Cardiac muscle cell (in vitro differentiated cells and primary cell): ENCODE measurements at regions not wholly inside any gene's neighbourhood (a gene's known extent, or its start where the extent isn't known, plus 50 kb on each side); places are given as distances from the start of the nearest gene placed in this dataset.
"Not testable (repeated sequence)": the region's sequence is repeated elsewhere in the genome, so short reads cannot be mapped to it uniquely, and the experiment has no call there.

ENCODE experiments used
- DNase-seq, 2 donors: peaks; one replicate each; pipeline versions ENCODE4 v3.0.0 to v3.0.0-alpha.2; 2010 to 2017; ENCODE audit warnings: low read depth in 1 of 2, low spot score in 1 of 2
- H3K27ac ChIP-seq: fragments of 200-600 bp; sonication (generic); 2 replicates; pipeline ENCODE4 v1.5.1; 2016
- H3K27me3 ChIP-seq: fragments of 200-600 bp; sonication (generic); 2 replicates; pipeline ENCODE4 v1.6.0; 2016; ENCODE audit warnings: control low read depth
- H3K36me3 ChIP-seq: fragments of 200-600 bp; sonication (generic); 2 replicates; pipeline ENCODE4 v1.5.1; 2016; ENCODE audit warnings: control low read depth
- H3K4me1 ChIP-seq: fragments of 200-600 bp; sonication (generic); 2 replicates; pipeline ENCODE4 v1.8.1; 2017; ENCODE audit warnings: low read depth, mild to moderate bottlenecking, mixed run types
- H3K4me3 ChIP-seq: fragments of 200-600 bp; sonication (generic); 2 replicates; pipeline ENCODE4 v1.5.1; 2016; ENCODE audit warnings: mild to moderate bottlenecking
- H3K9me3 ChIP-seq: fragments of 200-600 bp; sonication (generic); 2 replicates; pipeline ENCODE4 v1.5.1; 2017; ENCODE audit warnings: low read depth, mild to moderate bottlenecking, control low read depth
- TF ChIP-seq, protein P1 (sequence below): IDR thresholded peaks from 2 replicates; pipeline ENCODE4 v1.5.1; 2012; ENCODE audit warnings: low read depth, mild to moderate bottlenecking, low read length

DNA sequence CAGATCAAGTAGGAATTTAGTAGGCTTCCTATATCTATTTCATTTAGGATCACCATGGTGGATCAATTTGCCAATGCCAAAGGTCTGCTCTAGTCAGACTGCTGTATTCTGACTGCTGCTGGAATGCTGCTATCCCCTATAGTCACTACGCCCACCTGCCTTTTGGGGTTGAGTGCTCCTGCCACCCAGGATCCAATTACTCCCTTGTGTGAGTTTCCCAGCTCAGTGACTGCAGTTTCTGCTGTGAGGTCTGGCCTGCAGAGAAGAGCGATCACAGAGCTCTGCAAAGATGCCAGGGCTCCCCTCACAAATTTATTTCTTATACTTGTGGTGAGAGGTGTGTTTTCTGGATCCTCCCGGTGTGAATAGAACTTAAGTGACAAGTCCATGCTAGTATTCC lies 88.1 kb upstream of the FOXI2 start:
- TF ChIP-seq, protein P1, sequence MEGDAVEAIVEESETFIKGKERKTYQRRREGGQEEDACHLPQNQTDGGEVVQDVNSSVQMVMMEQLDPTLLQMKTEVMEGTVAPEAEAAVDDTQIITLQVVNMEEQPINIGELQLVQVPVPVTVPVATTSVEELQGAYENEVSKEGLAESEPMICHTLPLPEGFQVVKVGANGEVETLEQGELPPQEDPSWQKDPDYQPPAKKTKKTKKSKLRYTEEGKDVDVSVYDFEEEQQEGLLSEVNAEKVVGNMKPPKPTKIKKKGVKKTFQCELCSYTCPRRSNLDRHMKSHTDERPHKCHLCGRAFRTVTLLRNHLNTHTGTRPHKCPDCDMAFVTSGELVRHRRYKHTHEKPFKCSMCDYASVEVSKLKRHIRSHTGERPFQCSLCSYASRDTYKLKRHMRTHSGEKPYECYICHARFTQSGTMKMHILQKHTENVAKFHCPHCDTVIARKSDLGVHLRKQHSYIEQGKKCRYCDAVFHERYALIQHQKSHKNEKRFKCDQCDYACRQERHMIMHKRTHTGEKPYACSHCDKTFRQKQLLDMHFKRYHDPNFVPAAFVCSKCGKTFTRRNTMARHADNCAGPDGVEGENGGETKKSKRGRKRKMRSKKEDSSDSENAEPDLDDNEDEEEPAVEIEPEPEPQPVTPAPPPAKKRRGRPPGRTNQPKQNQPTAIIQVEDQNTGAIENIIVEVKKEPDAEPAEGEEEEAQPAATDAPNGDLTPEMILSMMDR, result no peak
- no peaks in the 10 kb centered on the region for H3K4me1 ChIP-seq
- no peaks in the 10 kb centered on the region for H3K27me3 ChIP-seq
- no peak for DNase-seq
- H3K27ac ChIP-seq, result no peak overlapping the region
- no peaks in the 10 kb centered on the region for H3K36me3 ChIP-seq
- H3K9me3 ChIP-seq, result no peaks in the 10 kb centered on the region
- no peak overlapping the region for H3K4me3 ChIP-seq

DNA sequence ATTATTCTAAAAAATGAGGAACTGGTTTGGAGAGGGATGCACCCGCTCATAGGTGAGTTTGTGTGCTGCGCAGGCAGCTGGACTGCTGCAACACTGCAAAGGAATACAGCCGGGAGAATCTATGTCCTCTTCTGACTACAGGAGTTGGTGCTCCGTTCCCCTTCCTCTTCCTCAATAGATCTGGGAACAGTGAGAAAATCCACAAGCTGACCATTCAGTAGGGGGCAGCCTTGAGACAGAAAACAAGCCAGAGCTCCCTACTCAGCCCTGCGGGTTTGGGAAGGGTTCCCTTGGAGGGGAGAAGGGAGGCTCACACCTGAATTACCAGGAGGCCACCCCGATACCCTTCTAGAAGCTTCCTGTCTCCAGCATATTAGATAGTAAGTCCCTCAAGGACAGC lies 87.3 kb upstream of the FOXI2 start:
- H3K36me3 ChIP-seq, result no peaks in the 10 kb centered on the region
- H3K27ac ChIP-seq, result no peak overlapping the region
- no peaks in the 10 kb centered on the region for H3K9me3 ChIP-seq
- H3K4me1 ChIP-seq, result no peaks in the 10 kb centered on the region
- H3K27me3 ChIP-seq, result no peaks in the 10 kb centered on the region
- TF ChIP-seq, protein P1, result no peak
- DNase-seq, result peak in 1 of 2 donors; percentile 11
- H3K4me3 ChIP-seq, result no peak overlapping the region

DNA sequence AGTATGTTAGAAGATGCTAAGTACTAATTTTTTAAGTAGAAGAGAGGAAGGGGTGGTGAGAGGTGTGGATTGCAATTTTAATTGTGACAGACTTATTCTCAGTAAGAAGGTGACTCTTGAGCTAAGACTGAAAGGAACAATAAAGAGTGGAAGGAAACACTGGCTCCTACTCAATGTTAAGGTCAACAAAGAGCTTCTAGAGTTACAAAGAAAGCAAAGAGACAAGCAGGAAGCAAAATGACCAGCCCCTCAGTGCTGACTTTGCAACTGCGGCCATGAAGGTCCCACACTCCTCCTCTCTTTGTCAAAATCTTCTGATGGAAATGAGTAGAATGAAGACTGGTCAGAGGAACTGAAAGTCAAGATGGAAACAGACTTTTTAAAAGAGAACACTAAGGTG lies 79.9 kb upstream of the FOXI2 start:
- no peak overlapping the region for H3K27ac ChIP-seq
- no peaks in the 10 kb centered on the region for H3K4me1 ChIP-seq
- TF ChIP-seq, protein P1, result no peak

DNA sequence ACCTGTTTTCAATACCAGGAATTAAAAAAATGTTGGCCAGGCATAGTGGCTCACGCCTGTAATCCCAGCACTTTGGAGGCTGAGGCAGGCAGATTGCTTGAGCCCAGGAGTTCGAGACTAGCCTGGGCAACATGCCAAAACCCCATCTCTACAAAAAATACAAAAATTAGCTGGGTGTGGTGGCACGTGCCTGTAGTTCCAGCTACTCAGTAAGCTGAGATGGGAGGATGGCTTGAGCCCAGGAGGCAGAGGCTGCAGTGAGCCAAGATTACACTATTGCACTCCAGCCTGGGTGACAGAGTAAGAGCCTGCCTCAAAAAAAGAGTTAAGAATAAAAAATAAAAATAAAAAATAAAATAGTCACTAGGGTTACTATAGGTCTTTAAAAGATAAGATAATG lies 60.6 kb upstream of the FOXI2 start:
- H3K4me1 ChIP-seq, H3K27me3 ChIP-seq, H3K27ac ChIP-seq, H3K4me3 ChIP-seq, DNase-seq, H3K9me3 ChIP-seq, H3K36me3 ChIP-seq: not testable (repeated sequence)

More for the DNA sequence above, 79.9 kb upstream of the FOXI2 start:
- no peaks in the 10 kb centered on the region for H3K9me3 ChIP-seq
- no peaks in the 10 kb centered on the region for H3K27me3 ChIP-seq
- no peak overlapping the region for H3K4me3 ChIP-seq
- no peaks in the 10 kb centered on the region for H3K36me3 ChIP-seq
- DNase-seq, result no peak

DNA sequence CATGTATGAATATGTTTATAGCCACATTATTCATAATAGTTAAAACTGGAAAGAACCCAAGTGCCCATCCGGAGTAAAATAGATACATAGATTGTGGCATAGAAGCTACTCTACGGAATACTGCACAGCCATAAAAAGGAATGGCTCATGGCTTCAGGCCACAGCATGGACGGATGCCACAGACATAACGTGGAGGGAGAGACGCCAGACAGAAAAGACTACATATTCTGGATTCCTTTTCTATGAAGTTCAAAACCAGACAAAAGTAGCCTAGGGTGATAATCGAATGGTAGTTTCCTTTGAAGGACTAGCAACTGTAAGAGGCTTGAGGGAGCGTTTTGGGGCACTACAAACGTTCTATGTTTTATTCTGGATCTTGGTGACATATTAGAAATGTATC lies 58.9 kb upstream of the FOXI2 start:
- Histone ChIP-seq H3K27ac (no peak overlapping the region), H3K36me3 (no peaks in the 10 kb centered on the region), H3K27me3 (peaks cover 6% of the 10 kb centered on the region), H3K4me1 (no peaks in the 10 kb centered on the region), H3K9me3 (no peaks in the 10 kb centered on the region), H3K4me3 (no peak overlapping the region)
- TF ChIP-seq, protein P1, result no peak
- no peak for DNase-seq

DNA sequence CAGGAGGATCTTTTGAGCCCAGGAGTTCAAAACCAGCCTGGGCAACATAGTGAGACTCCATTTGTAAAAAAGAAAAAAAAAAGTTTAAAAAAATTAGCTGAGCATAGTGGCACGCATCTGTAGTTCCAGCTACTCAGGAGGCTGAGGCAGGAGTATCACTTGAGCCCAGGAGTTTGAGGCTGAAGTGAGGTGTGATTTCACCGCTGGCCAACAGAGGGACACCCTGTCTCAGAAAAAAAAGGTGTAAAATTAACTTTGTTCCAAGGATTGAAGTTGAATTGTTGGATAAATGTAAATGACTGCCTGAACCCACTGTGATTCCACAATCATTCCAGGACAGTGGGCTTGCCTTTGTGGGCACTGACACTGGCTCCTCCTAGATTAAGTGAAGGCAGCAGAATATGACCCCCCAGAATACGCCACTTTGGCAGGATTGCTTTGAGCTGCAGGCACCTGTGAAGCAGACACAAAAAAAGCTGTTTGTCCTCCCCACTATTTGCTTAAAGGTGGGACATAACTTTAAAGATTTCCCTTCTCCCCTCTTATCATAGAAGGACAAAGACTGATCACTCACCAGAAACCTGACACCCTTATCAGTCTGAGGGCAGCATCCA lies 57.2 kb upstream of the FOXI2 start:
- TF ChIP-seq, protein P1, result peak; percentile 17
- H3K27me3 ChIP-seq, result peaks cover 6% of the 10 kb centered on the region
- H3K9me3 ChIP-seq, result no peaks in the 10 kb centered on the region
- no peak overlapping the region for H3K4me3 ChIP-seq
- no peak overlapping the region for H3K27ac ChIP-seq
- DNase-seq, result no peak
- H3K4me1 ChIP-seq, result no peaks in the 10 kb centered on the region
- H3K36me3 ChIP-seq, result no peaks in the 10 kb centered on the region
